ENCODE measurements at regions not wholly inside any gene's neighbourhood (a gene's known extent, or its start where the extent isn't known, plus 50 kb on each side); places are given as distances from the start of the nearest gene placed in this dataset.

- TF ChIP-seq, protein P1, sequence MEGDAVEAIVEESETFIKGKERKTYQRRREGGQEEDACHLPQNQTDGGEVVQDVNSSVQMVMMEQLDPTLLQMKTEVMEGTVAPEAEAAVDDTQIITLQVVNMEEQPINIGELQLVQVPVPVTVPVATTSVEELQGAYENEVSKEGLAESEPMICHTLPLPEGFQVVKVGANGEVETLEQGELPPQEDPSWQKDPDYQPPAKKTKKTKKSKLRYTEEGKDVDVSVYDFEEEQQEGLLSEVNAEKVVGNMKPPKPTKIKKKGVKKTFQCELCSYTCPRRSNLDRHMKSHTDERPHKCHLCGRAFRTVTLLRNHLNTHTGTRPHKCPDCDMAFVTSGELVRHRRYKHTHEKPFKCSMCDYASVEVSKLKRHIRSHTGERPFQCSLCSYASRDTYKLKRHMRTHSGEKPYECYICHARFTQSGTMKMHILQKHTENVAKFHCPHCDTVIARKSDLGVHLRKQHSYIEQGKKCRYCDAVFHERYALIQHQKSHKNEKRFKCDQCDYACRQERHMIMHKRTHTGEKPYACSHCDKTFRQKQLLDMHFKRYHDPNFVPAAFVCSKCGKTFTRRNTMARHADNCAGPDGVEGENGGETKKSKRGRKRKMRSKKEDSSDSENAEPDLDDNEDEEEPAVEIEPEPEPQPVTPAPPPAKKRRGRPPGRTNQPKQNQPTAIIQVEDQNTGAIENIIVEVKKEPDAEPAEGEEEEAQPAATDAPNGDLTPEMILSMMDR (IDR thresholded peaks at IDR 0.05), result no peak
- TF ChIP-seq POLR2A (IDR thresholded peaks at IDR 0.05; ENCODE audit: low read depth) (no peak), POLR2AphosphoS5 (IDR thresholded peaks at IDR 0.05) (no peak), EP300 (IDR thresholded peaks at IDR 0.05) (no peak)
Observed at GRCh38 chr4:32318926-32319325, 1598.8 kb downstream of the PCDH7 start.
